Stimulated activated memory B cell treated with anti-CD40 and anti-IgM and Interleukin-4, amounts not matched to agents 10 μg/mL and 1 μg/mL and 100 μg/mL, for 72 hours (primary cell): ENCODE measurements at regions not wholly inside any gene's neighbourhood (a gene's known extent, or its start where the extent isn't known, plus 50 kb on each side); places are given as distances from the start of the nearest gene placed in this dataset.
"Not testable (repeated sequence)": the region's sequence is repeated elsewhere in the genome, so short reads cannot be mapped to it uniquely, and the experiment has no call there.

Experiments used
- ATAC-seq: fragments of 150-1000 bp; cut with Tn5 transposase; 2 replicates; pipeline ENCODE4 v1.10.0; 2021
- H3K27ac Mint-ChIP-seq: one replicate; pipeline ENCODE4 v1.8.0; 2022; ENCODE audit warnings: mild to moderate bottlenecking, mixed read lengths
- H3K27me3 Mint-ChIP-seq: one replicate; pipeline ENCODE4 v1.8.0; 2022; ENCODE audit warnings: mixed read lengths
- H3K36me3 Mint-ChIP-seq: one replicate; pipeline ENCODE4 v1.8.0; 2022; ENCODE audit warnings: mixed read lengths
- H3K4me1 Mint-ChIP-seq: one replicate; pipeline ENCODE4 v1.8.0; 2022; ENCODE audit warnings: mixed read lengths
- H3K4me3 Mint-ChIP-seq: one replicate; pipeline ENCODE4 v1.8.0; 2022; ENCODE audit warnings: mild to moderate bottlenecking, moderate library complexity, mixed read lengths
- H3K9me3 Mint-ChIP-seq: one replicate; pipeline ENCODE4 v1.8.0; 2022; ENCODE audit warnings: mixed read lengths

DNA sequence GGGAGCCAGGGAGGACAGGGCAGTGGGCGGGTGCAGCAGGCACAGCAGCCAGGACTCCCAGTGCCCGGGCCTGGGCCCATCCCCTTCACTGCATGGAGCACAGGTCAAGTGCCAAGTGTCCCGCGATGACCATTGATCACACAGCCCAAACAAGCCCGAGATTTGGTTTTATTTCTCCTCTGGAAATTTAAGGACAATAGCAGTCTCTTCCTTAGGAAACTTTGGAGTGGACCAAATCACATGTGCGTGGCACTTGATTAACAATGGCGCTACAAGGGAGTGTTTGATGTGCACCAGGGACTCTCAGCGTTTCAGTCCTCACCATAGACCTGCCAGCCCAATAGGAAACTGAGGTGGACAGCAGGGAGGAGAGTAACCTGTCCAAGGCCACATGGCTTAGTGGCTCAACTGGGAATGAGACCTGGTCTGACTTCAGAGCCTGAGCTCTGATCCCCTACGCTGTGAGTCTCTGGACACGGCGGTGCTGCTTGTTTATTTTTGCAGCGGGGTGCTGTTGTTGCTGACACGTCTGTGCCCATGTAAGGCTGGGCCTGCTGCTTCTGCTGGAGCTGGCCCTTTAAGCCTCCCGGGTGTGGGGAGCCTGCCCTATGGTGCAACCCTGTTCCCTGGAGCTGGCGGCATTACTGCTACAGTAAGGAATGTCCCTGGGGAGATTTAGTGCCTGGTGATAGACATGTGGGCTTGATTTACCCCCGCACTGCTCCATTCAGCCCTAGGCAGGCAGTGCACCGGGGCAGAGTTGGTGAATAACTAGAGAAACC, 194.2 kb downstream of the INHBB start:
- Mint-ChIP-seq H3K4me3 (no peak overlapping the region), H3K9me3 (no peaks in the 10 kb centered on the region), H3K27me3 (peaks cover 24% of the 10 kb centered on the region), H3K36me3 (no peaks in the 10 kb centered on the region), H3K4me1 (no peaks in the 10 kb centered on the region), H3K27ac (no peak overlapping the region)
- ATAC-seq = no peak

DNA sequence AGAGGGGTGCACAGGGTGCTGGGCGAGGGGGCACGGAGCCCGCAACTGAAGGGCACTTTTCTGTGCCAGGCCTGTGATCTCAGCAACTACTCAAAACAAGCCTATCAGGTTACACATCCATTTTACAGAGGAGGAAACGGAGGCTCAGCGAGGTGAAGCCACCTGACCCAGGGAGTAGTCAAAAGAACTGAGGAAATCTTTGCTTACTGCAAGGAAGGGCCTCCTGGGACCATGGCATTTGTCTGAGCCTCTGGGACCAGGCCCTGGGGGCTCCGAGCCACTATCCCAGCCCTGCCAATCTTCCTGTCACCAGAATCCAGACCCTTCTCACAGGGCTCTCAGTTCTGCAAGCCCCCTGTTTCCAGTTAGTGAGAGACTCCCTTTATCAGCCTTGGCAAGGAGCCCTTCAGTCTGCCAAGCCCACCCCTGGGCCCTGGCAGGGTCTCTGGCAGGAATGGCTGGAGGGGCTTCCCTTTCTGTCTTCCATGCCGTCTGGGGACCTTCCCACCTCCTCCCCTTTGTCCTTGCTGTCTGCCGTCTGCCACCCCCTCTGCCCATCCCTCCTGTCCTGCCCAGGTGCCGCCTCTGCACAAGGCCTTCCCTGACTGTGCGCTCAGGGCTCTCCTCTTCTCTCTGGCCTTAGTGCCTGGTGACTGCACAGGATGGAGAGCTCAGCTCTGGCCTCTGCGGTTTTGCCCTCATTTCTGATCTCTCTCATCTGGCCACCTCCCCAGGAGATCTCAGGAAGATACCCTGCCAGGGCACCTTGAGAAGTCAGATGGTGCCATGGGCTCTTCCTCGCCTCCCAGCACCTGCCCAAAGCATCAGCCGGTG, 194.7 kb upstream of the GLI2 start:
- no peaks in the 10 kb centered on the region for H3K9me3 Mint-ChIP-seq
- ATAC-seq = no peak
- no peaks in the 10 kb centered on the region for H3K4me1 Mint-ChIP-seq
- H3K27ac Mint-ChIP-seq = no peak overlapping the region
- H3K27me3 Mint-ChIP-seq = peaks cover 32% of the 10 kb centered on the region
- H3K4me3 Mint-ChIP-seq = no peak overlapping the region
- H3K36me3 Mint-ChIP-seq = no peaks in the 10 kb centered on the region

DNA sequence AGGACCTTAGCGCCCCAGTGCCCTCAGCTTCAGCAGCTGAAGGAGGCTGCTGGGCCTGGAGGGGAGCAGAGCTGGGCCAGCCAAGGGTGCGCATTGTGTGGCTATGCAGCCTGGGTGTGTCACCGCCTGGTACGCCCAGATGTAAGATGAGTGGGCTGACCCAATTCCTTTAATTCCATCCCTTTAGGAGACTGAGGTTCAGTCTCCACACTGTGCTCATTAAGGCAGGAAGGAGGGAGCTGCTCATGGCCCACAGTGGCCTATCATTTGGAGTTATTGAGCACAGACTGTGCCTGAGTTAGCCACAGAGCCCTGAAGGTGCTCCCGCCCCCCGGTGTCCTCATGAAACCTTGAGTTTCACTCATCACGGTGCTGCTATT, 194.1 kb upstream of the GLI2 start:
- Mint-ChIP-seq H3K36me3 (no peaks in the 10 kb centered on the region), H3K27ac (no peak overlapping the region), H3K27me3 (peaks cover 36% of the 10 kb centered on the region), H3K4me3 (no peak overlapping the region), H3K4me1 (no peaks in the 10 kb centered on the region), H3K9me3 (no peaks in the 10 kb centered on the region)
- ATAC-seq = peak; percentile 9

GRCh38 chr2:120541972-120542670, 193.5 kb upstream of the GLI2 start:
- no peak for ATAC-seq
- H3K9me3 Mint-ChIP-seq = no peaks in the 10 kb centered on the region
- no peaks in the 10 kb centered on the region for H3K36me3 Mint-ChIP-seq
- H3K27me3 Mint-ChIP-seq = peaks cover 36% of the 10 kb centered on the region
- no peak overlapping the region for H3K4me3 Mint-ChIP-seq
- no peaks in the 10 kb centered on the region for H3K4me1 Mint-ChIP-seq
- no peak overlapping the region for H3K27ac Mint-ChIP-seq

DNA sequence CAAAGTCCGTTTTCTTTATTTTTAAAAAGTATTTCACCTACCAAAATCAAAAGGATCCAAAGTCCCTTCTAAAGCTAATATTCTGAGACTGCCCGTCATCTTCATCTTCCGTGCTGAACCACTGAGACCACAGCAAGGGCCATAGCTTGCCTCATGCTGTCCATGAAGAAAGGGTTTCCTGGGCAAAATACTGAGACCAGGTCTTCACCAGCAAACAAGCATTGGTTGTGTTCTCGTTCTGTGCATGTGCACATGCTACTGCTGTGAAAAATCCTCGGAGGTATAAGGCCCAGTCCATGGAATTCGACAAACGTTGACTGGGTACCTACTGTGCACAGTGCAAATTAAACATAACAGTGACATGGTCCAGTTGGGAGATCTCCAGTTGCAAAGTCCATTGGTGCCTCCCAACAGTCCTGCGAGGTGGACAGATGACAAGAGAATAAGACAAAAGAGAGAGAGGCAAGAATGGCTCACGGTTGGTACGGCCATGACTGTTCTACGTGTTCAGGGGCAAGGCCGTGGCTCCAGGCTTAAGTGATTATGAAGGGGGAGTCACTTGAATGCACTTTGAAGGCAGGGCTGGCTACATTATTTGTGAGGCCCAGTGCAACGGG, 192.6 kb upstream of the GLI2 start:
- no peaks in the 10 kb centered on the region for H3K9me3 Mint-ChIP-seq
- H3K27ac Mint-ChIP-seq = no peak overlapping the region
- H3K4me1 Mint-ChIP-seq = no peaks in the 10 kb centered on the region
- ATAC-seq = no peak
- H3K27me3 Mint-ChIP-seq = peaks cover 36% of the 10 kb centered on the region
- no peak overlapping the region for H3K4me3 Mint-ChIP-seq
- H3K36me3 Mint-ChIP-seq = no peaks in the 10 kb centered on the region

GRCh38 chr2:120543899-120544298, 191.8 kb upstream of the GLI2 start:
- Mint-ChIP-seq H3K27ac (no peak overlapping the region), H3K4me3 (no peak overlapping the region), H3K4me1 (no peaks in the 10 kb centered on the region), H3K27me3 (peaks cover 36% of the 10 kb centered on the region), H3K36me3 (no peaks in the 10 kb centered on the region), H3K9me3 (no peaks in the 10 kb centered on the region)
- no peak for ATAC-seq

- Mint-ChIP-seq H3K36me3 (no peaks in the 10 kb centered on the region), H3K4me3 (no peak overlapping the region), H3K27ac (no peak overlapping the region), H3K9me3 (no peaks in the 10 kb centered on the region), H3K4me1 (no peaks in the 10 kb centered on the region), H3K27me3 (peaks cover 36% of the 10 kb centered on the region)
- no peak for ATAC-seq
Observed at GRCh38 chr2:120544522-120544921, 191.1 kb upstream of the GLI2 start.

GRCh38 chr2:120545007-120545406, 190.7 kb upstream of the GLI2 start:
- not testable (repeated sequence) for H3K36me3 Mint-ChIP-seq, ATAC-seq, H3K4me3 Mint-ChIP-seq, H3K9me3 Mint-ChIP-seq, H3K4me1 Mint-ChIP-seq, H3K27ac Mint-ChIP-seq
- H3K27me3 Mint-ChIP-seq = peaks cover 36% of the 10 kb centered on the region

GRCh38 chr2:120545521-120546047, 190.1 kb upstream of the GLI2 start:
- Mint-ChIP-seq H3K4me1 (no peaks in the 10 kb centered on the region), H3K27me3 (peaks cover 36% of the 10 kb centered on the region), H3K27ac (no peak overlapping the region), H3K4me3 (no peak overlapping the region), H3K9me3 (no peaks in the 10 kb centered on the region), H3K36me3 (no peaks in the 10 kb centered on the region)
- ATAC-seq = no peak

- Mint-ChIP-seq H3K27me3 (peaks cover 31% of the 10 kb centered on the region), H3K4me1 (no peaks in the 10 kb centered on the region), H3K36me3 (no peaks in the 10 kb centered on the region), H3K9me3 (no peaks in the 10 kb centered on the region), H3K27ac (no peak overlapping the region), H3K4me3 (no peak overlapping the region)
- no peak for ATAC-seq
Observed at GRCh38 chr2:120546048-120546864, 189.4 kb upstream of the GLI2 start.

DNA sequence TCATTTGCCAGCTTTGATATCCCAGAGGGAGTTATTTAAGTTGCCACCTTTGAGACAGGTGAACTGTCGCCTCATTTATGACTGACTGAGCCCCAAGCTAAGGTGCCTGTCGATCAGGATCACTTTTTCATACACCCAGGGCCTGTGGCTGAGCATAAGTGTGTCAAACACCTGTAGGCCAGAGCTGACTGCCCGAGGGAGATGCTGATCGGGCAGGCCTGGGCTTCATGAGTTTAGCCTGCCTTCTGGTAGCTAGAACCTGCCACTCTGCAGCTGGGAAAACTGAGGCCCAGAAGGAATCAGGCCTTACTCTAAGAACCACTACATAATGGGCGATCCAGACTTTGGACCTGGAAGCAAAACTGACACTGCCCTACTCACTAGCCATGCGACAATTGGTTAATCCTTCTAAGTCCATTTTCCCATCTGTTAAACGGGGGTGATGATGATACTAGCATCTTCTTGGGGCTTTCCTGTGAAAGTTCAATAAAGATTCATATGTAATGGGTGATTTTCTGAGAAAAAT, 188.7 kb upstream of the GLI2 start:
- Mint-ChIP-seq H3K4me3 (no peak overlapping the region), H3K27ac (no peak overlapping the region), H3K4me1 (no peaks in the 10 kb centered on the region), H3K9me3 (no peaks in the 10 kb centered on the region), H3K36me3 (no peaks in the 10 kb centered on the region), H3K27me3 (peaks cover 27% of the 10 kb centered on the region)
- no peak for ATAC-seq

- H3K4me3 Mint-ChIP-seq = no peak overlapping the region
- ATAC-seq = no peak
- no peaks in the 10 kb centered on the region for H3K36me3 Mint-ChIP-seq
- peaks cover under 1% of the 10 kb centered on the region for H3K4me1 Mint-ChIP-seq
- peaks cover 28% of the 10 kb centered on the region for H3K27me3 Mint-ChIP-seq
- H3K27ac Mint-ChIP-seq = no peak overlapping the region
- no peaks in the 10 kb centered on the region for H3K9me3 Mint-ChIP-seq
Observed at GRCh38 chr2:120547662-120548061, 188.0 kb upstream of the GLI2 start.

GRCh38 chr2:120548627-120549608, 186.8 kb upstream of the GLI2 start:
- Mint-ChIP-seq H3K4me1 (peaks cover 7% of the 10 kb centered on the region), H3K36me3 (no peaks in the 10 kb centered on the region), H3K4me3 (no peak overlapping the region), H3K9me3 (no peaks in the 10 kb centered on the region), H3K27me3 (peaks cover 39% of the 10 kb centered on the region), H3K27ac (no peak overlapping the region)
- no peak for ATAC-seq
